GM19468 (cell line): ENCODE measurements at regions not wholly inside any gene's neighbourhood (a gene's known extent, or its start where the extent isn't known, plus 50 kb on each side); places are given as distances from the start of the nearest gene placed in this dataset.

ENCODE experiments used
- ATAC-seq: cut with Tn5 transposase; IDR thresholded peaks from one replicate; pipeline ENCODE4 v1.9.1; 2021; ENCODE audit warnings: mild to moderate bottlenecking, moderate library complexity, moderate number of reproducible peaks; ENCODE audit not compliant: unreplicated experiment; ENCODE audit errors: extremely low read depth

GRCh38 chr7:12508554-12508953 lies 62.0 kb upstream of the SCIN start:
- no peak for ATAC-seq

- no peak for ATAC-seq
These were observed 53.1 kb upstream of the SCIN start for GRCh38 chr7:12517451-12517850.

- ATAC-seq: no peak
These were observed 51.4 kb upstream of the SCIN start for GRCh38 chr7:12518920-12519681.

GRCh38 chr7:12519682-12520009 lies 50.9 kb upstream of the SCIN start:
- ATAC-seq: no peak
